OCI-LY3 (cell line): ENCODE measurements at regions not wholly inside any gene's neighbourhood (a gene's known extent, or its start where the extent isn't known, plus 50 kb on each side); places are given as distances from the start of the nearest gene placed in this dataset.

Experiments
- H2AFZ ChIP-seq: fragments of 200-600, 300-600 bp; shearing (Covaris generic); 2 replicates; pipeline ENCODE4 v1.6.0; 2014; ENCODE audit warnings: antibody characterized with exemption, low read depth, low read length
- H3K27ac ChIP-seq: fragments of 200-600, 300-600 bp; sonication (generic); 2 replicates; pipeline ENCODE4 v1.5.1; 2014; ENCODE audit warnings: mild to moderate bottlenecking, low read length, moderate library complexity, mixed read lengths
- H3K27me3 ChIP-seq: fragments of 200-600, 300-600 bp; sonication (generic); 2 replicates; pipeline ENCODE4 v1.6.1; 2014; ENCODE audit warnings: low read depth, low read length, mixed read lengths
- H3K36me3 ChIP-seq: fragments of 200-600, 300-600 bp; sonication (generic); replicated peaks from 2 replicates; pipeline ENCODE3; 2014; ENCODE audit warnings: low read depth, low read length, mixed read lengths
- H3K4me1 ChIP-seq: fragments of 300-600, 200-600 bp; sonication (generic); 2 replicates; pipeline ENCODE4 v1.6.1; 2014; ENCODE audit warnings: low read length, mixed read lengths
- H3K4me2 ChIP-seq: fragments of 200-600, 300-600 bp; sonication (generic); 2 replicates; pipeline ENCODE4 v1.6.1; 2014; ENCODE audit warnings: low read length, mixed read lengths
- H3K4me3 ChIP-seq: fragments of 300-600, 200-600 bp; sonication (generic); 2 replicates; pipeline ENCODE4 v1.5.1; 2014; ENCODE audit warnings: antibody characterized with exemption, mild to moderate bottlenecking, low read length, moderate library complexity
- H3K79me2 ChIP-seq: fragments of 300-600, 200-600 bp; shearing (Covaris generic); 2 replicates; pipeline ENCODE4 v1.6.1; 2014; ENCODE audit warnings: mild to moderate bottlenecking, low read length, mixed read lengths
- H3K9ac ChIP-seq: fragments of 300-600, 200-600 bp; shearing (Covaris generic); 2 replicates; pipeline ENCODE4 v1.6.0; 2014; ENCODE audit warnings: mild to moderate bottlenecking, low read length, moderate library complexity
- H3K9me3 ChIP-seq: fragments of 200-600, 300-600 bp; shearing (Covaris generic); 2 replicates; pipeline ENCODE4 v1.6.1; 2014; ENCODE audit warnings: low read length, mixed read lengths; ENCODE audit not compliant: insufficient read depth
- H4K20me1 ChIP-seq: fragments of 200-600, 300-600 bp; sonication (generic); 2 replicates; pipeline ENCODE4 v1.6.1; 2016; ENCODE audit warnings: low read length, mixed read lengths; ENCODE audit not compliant: insufficient read depth
- EZH2phosphoT487 ChIP-seq: fragments of 200-600 bp; shearing (Covaris generic); IDR thresholded peaks from 2 replicates; pipeline ENCODE4 v1.6.1; 2018; ENCODE audit warnings: antibody characterized with exemption, mixed run types, low read depth
- TF ChIP-seq, protein P1 (sequence below): fragments of 200-600, 300-600 bp; sonication (generic); IDR thresholded peaks from 2 replicates; pipeline ENCODE4 v1.5.1; 2014; ENCODE audit warnings: antibody characterized with exemption, low read length, low read depth

DNA sequence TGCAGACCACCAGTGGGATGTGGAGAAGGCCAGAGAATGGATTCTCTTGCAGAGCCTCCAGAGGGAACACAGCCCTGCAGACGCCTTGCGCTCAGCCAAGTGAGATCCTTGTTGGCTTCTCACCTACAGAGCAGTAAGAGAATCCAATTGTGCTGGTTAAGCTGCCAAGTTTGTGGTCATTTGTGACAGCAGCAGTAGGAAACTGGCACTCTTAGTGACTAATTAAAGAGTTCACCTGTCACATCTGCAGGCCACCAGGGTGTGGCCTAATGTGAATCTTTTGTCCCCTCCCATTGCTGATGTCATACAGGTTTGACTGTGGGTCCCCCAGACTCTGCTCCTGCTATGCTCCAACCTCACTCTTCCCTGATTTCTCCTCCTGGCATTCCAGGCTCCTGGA is 235.9 kb downstream of the TFCP2L1 start:
- TF ChIP-seq, protein P1, sequence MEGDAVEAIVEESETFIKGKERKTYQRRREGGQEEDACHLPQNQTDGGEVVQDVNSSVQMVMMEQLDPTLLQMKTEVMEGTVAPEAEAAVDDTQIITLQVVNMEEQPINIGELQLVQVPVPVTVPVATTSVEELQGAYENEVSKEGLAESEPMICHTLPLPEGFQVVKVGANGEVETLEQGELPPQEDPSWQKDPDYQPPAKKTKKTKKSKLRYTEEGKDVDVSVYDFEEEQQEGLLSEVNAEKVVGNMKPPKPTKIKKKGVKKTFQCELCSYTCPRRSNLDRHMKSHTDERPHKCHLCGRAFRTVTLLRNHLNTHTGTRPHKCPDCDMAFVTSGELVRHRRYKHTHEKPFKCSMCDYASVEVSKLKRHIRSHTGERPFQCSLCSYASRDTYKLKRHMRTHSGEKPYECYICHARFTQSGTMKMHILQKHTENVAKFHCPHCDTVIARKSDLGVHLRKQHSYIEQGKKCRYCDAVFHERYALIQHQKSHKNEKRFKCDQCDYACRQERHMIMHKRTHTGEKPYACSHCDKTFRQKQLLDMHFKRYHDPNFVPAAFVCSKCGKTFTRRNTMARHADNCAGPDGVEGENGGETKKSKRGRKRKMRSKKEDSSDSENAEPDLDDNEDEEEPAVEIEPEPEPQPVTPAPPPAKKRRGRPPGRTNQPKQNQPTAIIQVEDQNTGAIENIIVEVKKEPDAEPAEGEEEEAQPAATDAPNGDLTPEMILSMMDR: no peak
- TF ChIP-seq EZH2phosphoT487: no peak
- no peaks in the 10 kb centered on the region for H3K9me3 ChIP-seq

DNA sequence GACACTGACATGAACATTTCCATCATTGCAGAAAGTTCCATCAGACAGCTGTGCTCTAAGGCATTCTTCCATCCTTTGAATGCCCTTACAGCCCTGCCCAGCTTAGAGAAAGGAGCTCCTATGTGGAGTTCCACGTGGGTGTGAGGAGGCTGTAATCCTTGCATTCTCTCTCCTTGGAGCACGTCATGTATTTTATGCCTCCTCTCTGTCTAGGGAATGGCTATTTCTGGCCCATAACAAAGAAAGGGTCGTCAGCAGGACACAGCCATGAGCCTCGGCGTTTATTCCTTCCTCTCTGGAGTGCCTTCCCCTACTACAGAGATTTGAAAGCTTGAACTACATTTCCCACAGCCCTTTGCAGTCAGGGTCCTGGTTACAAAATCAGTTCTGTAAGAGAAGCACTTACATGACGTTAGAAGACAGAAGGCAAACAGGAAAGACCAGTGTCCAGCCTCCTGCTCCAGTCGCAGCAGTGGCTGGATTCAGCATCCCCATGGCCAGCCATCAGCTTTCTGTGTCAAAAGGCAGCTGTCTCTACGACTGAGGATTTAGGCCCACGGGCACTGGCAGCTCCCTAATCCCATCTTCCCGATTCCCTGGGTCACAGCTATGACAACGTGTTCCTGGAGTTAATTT is 234.9 kb downstream of the TFCP2L1 start:
- no peak overlapping the region for H3K9ac ChIP-seq
- H3K27ac ChIP-seq: no peak overlapping the region
- no peaks in the 10 kb centered on the region for H3K4me1 ChIP-seq
- TF ChIP-seq, protein P1: no peak
- no peak for TF ChIP-seq EZH2phosphoT487
- no peaks in the 10 kb centered on the region; the same call in 1 of the 2 replicates for H3K27me3 ChIP-seq
- H3K4me3 ChIP-seq: no peak overlapping the region
- no peak overlapping the region for H3K4me2 ChIP-seq
- H2AFZ ChIP-seq: no peak overlapping the region
- no peaks in the 10 kb centered on the region for H3K36me3 ChIP-seq
- no peaks in the 10 kb centered on the region for H3K79me2 ChIP-seq
- H3K9me3 ChIP-seq: no peaks in the 10 kb centered on the region
- no peaks in the 10 kb centered on the region for H4K20me1 ChIP-seq

More for the DNA sequence above, 235.9 kb downstream of the TFCP2L1 start:
- Histone ChIP-seq H4K20me1 (no peaks in the 10 kb centered on the region), H3K4me1 (no peaks in the 10 kb centered on the region), H3K9ac (no peak overlapping the region), H2AFZ (no peak overlapping the region), H3K4me3 (no peak overlapping the region), H3K79me2 (no peaks in the 10 kb centered on the region), H3K36me3 (no peaks in the 10 kb centered on the region), H3K27ac (no peak overlapping the region), H3K4me2 (no peak overlapping the region), H3K27me3 (no peaks in the 10 kb centered on the region; the same call in 1 of the 2 replicates)

DNA sequence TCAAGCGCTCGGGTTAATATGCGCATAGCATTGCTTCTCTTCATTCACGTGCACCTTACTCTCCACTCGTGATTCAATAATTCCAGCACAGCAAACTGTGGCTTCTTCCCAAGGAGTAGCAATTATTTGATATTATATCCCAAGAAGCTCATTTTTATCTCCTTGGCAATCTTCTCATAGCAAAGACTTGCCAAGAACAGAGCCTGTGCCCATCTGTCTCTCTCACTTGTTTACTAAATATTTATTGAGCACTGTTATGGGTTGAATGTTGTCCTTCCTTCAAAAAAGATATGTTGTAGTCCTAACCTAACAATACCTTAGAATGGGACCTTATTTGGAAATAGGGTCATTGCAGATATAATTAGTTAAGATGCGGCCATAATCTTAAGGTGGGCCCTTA is 233.7 kb downstream of the TFCP2L1 start:
- no peaks in the 10 kb centered on the region for H3K36me3 ChIP-seq
- H3K4me2 ChIP-seq: no peak overlapping the region
- H3K27me3 ChIP-seq: peaks cover 5% of the 10 kb centered on the region; the same call in 1 of the 2 replicates
- no peaks in the 10 kb centered on the region for H4K20me1 ChIP-seq
- no peak for TF ChIP-seq EZH2phosphoT487
- TF ChIP-seq, protein P1: no peak
- H3K4me3 ChIP-seq: no peak overlapping the region
- H3K27ac ChIP-seq: no peak overlapping the region
- H3K9me3 ChIP-seq: no peaks in the 10 kb centered on the region
- no peaks in the 10 kb centered on the region for H3K4me1 ChIP-seq
- no peak overlapping the region for H2AFZ ChIP-seq
- no peak overlapping the region for H3K9ac ChIP-seq
- H3K79me2 ChIP-seq: no peaks in the 10 kb centered on the region

DNA sequence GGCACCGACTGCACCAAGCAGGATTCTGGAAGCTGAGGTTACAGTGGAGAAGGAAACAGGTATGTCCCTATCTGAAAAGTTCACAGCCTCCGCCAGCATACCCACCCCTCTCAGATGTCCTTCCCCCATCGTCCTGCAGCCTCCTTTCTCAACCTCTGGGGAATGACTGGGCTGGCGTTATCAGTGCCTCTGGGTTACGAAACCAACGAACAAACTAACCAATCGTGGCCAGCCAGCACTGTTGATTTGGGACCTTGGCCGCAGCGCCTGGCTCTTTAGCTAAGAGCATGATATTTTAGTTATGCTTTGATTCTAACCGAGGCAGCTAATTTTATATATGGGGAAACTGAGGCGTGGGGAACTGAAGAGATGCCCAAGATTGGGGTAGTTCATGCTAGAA is 233.0 kb downstream of the TFCP2L1 start:
- no peaks in the 10 kb centered on the region for H3K79me2 ChIP-seq
- no peak overlapping the region for H3K4me2 ChIP-seq
- H4K20me1 ChIP-seq: no peaks in the 10 kb centered on the region
- H3K9ac ChIP-seq: no peak overlapping the region
- peaks cover 5% of the 10 kb centered on the region; the same call in 1 of the 2 replicates for H3K27me3 ChIP-seq
- no peak overlapping the region for H2AFZ ChIP-seq
- TF ChIP-seq, protein P1: no peak
- TF ChIP-seq EZH2phosphoT487: no peak
- H3K36me3 ChIP-seq: no peaks in the 10 kb centered on the region
- H3K4me1 ChIP-seq: no peaks in the 10 kb centered on the region
- no peaks in the 10 kb centered on the region for H3K9me3 ChIP-seq
- H3K27ac ChIP-seq: no peak overlapping the region
- no peak overlapping the region for H3K4me3 ChIP-seq
